K562 (cell line): ENCODE measurements at regions not wholly inside any gene's neighbourhood (a gene's known extent, or its start where the extent isn't known, plus 50 kb on each side); places are given as distances from the start of the nearest gene placed in this dataset.

Experiments
- ATAC-seq: fragments of 200-7000 bp; cut with Tn5 transposase; 3 replicates; pipeline ENCODE4 v1.9.1; 2020; ENCODE audit warnings: moderate library complexity
- BruUV-seq: library from RNA; stranded (reverse); fragments of 400-500 nt; replicated peaks from 2 replicates; lab custom pipeline; 2021; lab: Mats Ljungman, UMichigan
- CTCF ChIA-PET: fragments of 300-600 bp; formaldehyde crosslinking; extraction: SDS; loops from one replicate; lab custom pipeline; 2021; ENCODE audit warnings: low intra/inter-chr PET ratio; lab: Yijun Ruan, JAX
- POLR2A ChIA-PET: fragments of 300-600, 350-650 bp; sonication (Branson Sonifier 250); formaldehyde crosslinking; extraction: SDS; loops from one replicate; lab custom pipeline; 2021; ENCODE audit warnings: antibody characterized with exemption, inconsistent platforms; lab: Yijun Ruan, JAX
- DNase-seq, 4 experiments: peaks; one replicate each; pipeline versions ENCODE4 v3.0.0 to v3.0.0-alpha.2; 2011 to 2018; ENCODE audit warnings: low spot score in 3 of 4, mixed read lengths in 3 of 4; ENCODE audit errors: extremely low read depth in 1 of 4
- FAIRE-seq: peaks from 2 replicates; lab custom pipeline; 2011; peaks lifted over from hg19 to GRCh38; lab: Jason Lieb, UNC
- H2AFZ ChIP-seq: 2 replicates; pipeline ENCODE4 v1.6.0; 2011; ENCODE audit warnings: low read depth, low read length, control low read depth, inconsistent platforms
- H3K27ac ChIP-seq: fragments of 200-600 bp; 3 replicates; pipeline ENCODE4 v1.8.0; 2011; ENCODE audit warnings: low read depth, mild to moderate bottlenecking, control low read depth, inconsistent platforms, low read length, moderate library complexity, mixed read lengths; ENCODE audit errors: extremely low read depth
- H3K27me3 ChIP-seq, 2 experiments: fragments of 300-600 bp in 1 of 2; 2 replicates in 1 of 2; 3 replicates in 1 of 2; pipeline versions ENCODE4 v1.6.0 to v1.8.0; 2011; ENCODE audit warnings: inconsistent platforms in 2 of 2, low read length in 2 of 2, mild to moderate bottlenecking in 1 of 2, mixed read lengths in 1 of 2, moderate library complexity in 1 of 2; ENCODE audit not compliant: control insufficient read depth in 2 of 2, insufficient read depth in 2 of 2
- H3K36me3 ChIP-seq: fragments of 300-600 bp; 3 replicates; pipeline ENCODE4 v1.8.0; 2011; ENCODE audit warnings: mild to moderate bottlenecking, low read length, inconsistent platforms; ENCODE audit not compliant: control insufficient read depth, insufficient read depth
- H3K4me1 ChIP-seq, 2 experiments: fragments of 200-600 bp in 1 of 2; replicated peaks in 1 of 2; 2 replicates in 1 of 2; 3 replicates in 1 of 2; pipeline versions ENCODE4 v1.5.1 to v1.8.0; 2011; ENCODE audit warnings: inconsistent platforms in 2 of 2, low read length in 2 of 2, mild to moderate bottlenecking in 1 of 2, mixed read lengths in 1 of 2, moderate library complexity in 1 of 2; ENCODE audit not compliant: control insufficient read depth in 2 of 2, insufficient read depth in 2 of 2
- H3K4me2 ChIP-seq: 2 replicates; pipeline ENCODE4 v1.6.1; 2011; ENCODE audit warnings: low read length, control low read depth, inconsistent platforms, mixed read lengths; ENCODE audit not compliant: insufficient read depth
- H3K4me3 ChIP-seq: fragments of 200-600 bp; sonication (generic), shearing (Covaris generic); 2 replicates; pipeline ENCODE4 v1.5.1; 2016; ENCODE audit warnings: control low read depth, inconsistent platforms
- H3K79me2 ChIP-seq: fragments of 200-600 bp; 3 replicates; pipeline ENCODE4 v1.8.0; 2011; ENCODE audit warnings: low read length, inconsistent platforms; ENCODE audit not compliant: control insufficient read depth, insufficient read depth
- H3K9ac ChIP-seq, 2 experiments: 2 replicates each; pipeline versions ENCODE4 v1.6.0 to v1.6.1; 2011; ENCODE audit warnings: low read depth in 2 of 2, low read length in 2 of 2, control low read depth in 1 of 2, inconsistent platforms in 1 of 2, mild to moderate bottlenecking in 1 of 2, mixed read lengths in 1 of 2; ENCODE audit not compliant: insufficient read depth in 1 of 2
- H3K9me1 ChIP-seq: one replicate; pipeline ENCODE4 v1.6.0; 2011; ENCODE audit warnings: inconsistent platforms, mild to moderate bottlenecking, low read length, moderate library complexity; ENCODE audit not compliant: control insufficient read depth, insufficient read depth
- H3K9me3 ChIP-seq: replicated peaks from 2 replicates; pipeline ENCODE4 v1.5.1; 2011; ENCODE audit warnings: low read depth, low read length, inconsistent platforms; ENCODE audit not compliant: control insufficient read depth, insufficient read depth
- H4K20me1 ChIP-seq: replicated peaks from 2 replicates; pipeline ENCODE4 v1.6.1; 2011; ENCODE audit warnings: low read length, inconsistent platforms, mixed read lengths; ENCODE audit not compliant: control insufficient read depth, insufficient read depth
- HINFP ChIP-seq: fragments of 450-650 bp; conservative IDR thresholded peaks from 2 replicates; pipeline ENCODE4 v1.6.1; 2016; ENCODE audit warnings: missing genetic modification characterization, low read depth, mild to moderate bottlenecking, control low read depth, missing compliant biosample characterization
- MNT ChIP-seq, 2 experiments: fragments of 450-650 bp; conservative IDR thresholded peaks; 2 replicates each; pipeline ENCODE4 v1.6.1; 2017; ENCODE audit warnings: mild to moderate bottlenecking in 2 of 2, moderate library complexity in 2 of 2
- NFATC3 ChIP-seq: fragments of 450-650 bp; IDR thresholded peaks from 2 replicates; pipeline ENCODE4 v1.6.1; 2017; ENCODE audit warnings: mild to moderate bottlenecking
- ZFP36 ChIP-seq: fragments of 150-350 bp; IDR thresholded peaks from 2 replicates; pipeline ENCODE4 v1.6.1; 2018; ENCODE audit warnings: low read length, low read depth; ENCODE audit not compliant: partially characterized antibody
- ZNF592 ChIP-seq: fragments of 450-650 bp; IDR thresholded peaks from 2 replicates; pipeline ENCODE4 v1.6.1; 2017; ENCODE audit warnings: antibody characterized with exemption, mild to moderate bottlenecking
- WGBS: fragments of 100-300 bp; shearing (Covaris generic); methylation state at CpG from one replicate; pipeline ENCODE4 v1.1.6; 2016; ENCODE audit warnings: low coverage, mixed read lengths; ENCODE audit not compliant: insufficient coverage; ENCODE audit errors: missing lambda C conversion rate; 5-methylcytosine and 5-hydroxymethylcytosine counted together
- in situ Hi-C: fragments of 300-500 bp; cut with MboI; formaldehyde crosslinking; loops from 4 replicates; pipeline ENCODE4 v1.15.0; 2018; ENCODE audit warnings: inconsistent platforms, mixed read lengths
- intact Hi-C: fragments of 100-400 bp; cut with micrococcal nuclease; formaldehyde crosslinking; loops from 2 replicates; pipeline ENCODE4 v1.14.2; 2022
- TF ChIP-seq, protein P1 (sequence below): sonication (generic); formaldehyde crosslinking; IDR thresholded peaks from 2 replicates; pipeline ENCODE4 v1.8.0; 2022; ENCODE audit warnings: mild to moderate bottlenecking, missing genetic modification reagents, borderline replicate concordance

DNA sequence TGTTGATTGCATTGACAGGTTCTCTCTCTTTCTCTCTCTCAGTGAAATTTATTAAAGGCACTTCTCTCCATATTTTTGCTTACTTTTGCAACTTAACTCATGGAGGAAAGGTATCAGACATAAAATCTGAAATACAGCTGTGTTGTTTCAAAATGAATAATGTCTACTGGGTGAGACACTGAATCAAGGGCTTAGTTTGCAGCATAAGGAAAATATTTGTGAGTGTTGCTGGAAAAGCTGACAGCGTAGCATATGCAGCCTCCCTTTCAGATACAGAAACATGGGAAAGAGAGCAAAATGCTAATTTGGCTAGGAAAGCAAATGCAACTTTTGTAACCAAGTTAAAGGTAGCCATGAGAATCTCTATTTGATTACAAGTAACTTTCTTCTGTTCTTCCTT is 81.5 kb upstream of the COL3A1 start (continued):
- TF ChIP-seq, protein P1, sequence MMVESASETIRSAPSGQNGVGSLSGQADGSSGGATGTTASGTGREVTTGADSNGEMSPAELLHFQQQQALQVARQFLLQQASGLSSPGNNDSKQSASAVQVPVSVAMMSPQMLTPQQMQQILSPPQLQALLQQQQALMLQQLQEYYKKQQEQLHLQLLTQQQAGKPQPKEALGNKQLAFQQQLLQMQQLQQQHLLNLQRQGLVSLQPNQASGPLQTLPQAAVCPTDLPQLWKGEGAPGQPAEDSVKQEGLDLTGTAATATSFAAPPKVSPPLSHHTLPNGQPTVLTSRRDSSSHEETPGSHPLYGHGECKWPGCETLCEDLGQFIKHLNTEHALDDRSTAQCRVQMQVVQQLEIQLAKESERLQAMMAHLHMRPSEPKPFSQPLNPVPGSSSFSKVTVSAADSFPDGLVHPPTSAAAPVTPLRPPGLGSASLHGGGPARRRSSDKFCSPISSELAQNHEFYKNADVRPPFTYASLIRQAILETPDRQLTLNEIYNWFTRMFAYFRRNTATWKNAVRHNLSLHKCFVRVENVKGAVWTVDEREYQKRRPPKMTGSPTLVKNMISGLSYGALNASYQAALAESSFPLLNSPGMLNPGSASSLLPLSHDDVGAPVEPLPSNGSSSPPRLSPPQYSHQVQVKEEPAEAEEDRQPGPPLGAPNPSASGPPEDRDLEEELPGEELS (CRISPR knock-in tag) = no peak

GRCh38 chr2:188893972-188894371 is 80.2 kb upstream of the COL3A1 start:
- intact Hi-C loops (no loop called here), in situ Hi-C loops (no loop called here)
- H3K4me1 ChIP-seq = no peaks in the 10 kb centered on the region
- ATAC-seq (no peak), FAIRE-seq (no peak), DNase-seq (no peak)
- no peak overlapping the region for H3K27ac ChIP-seq
- H3K36me3 ChIP-seq = no peaks in the 10 kb centered on the region
- 0% methylated on average over 2 of the region's 2 CpGs for WGBS
- H2AFZ ChIP-seq = no peak overlapping the region
- no peak overlapping the region for H3K9ac ChIP-seq
- no peak overlapping the region for H3K4me2 ChIP-seq
- H3K79me2 ChIP-seq = no peaks in the 10 kb centered on the region
- POLR2A ChIA-PET = no interaction called here
- no peaks in the 10 kb centered on the region for H4K20me1 ChIP-seq
- no peaks in the 10 kb centered on the region for H3K9me3 ChIP-seq
- CTCF ChIA-PET = no interaction called here
- no peaks in the 10 kb centered on the region for H3K27me3 ChIP-seq
- no TSS peak for BruUV-seq
- H3K4me3 ChIP-seq = no peak overlapping the region
- H3K9me1 ChIP-seq = no peaks in the 10 kb centered on the region
- TF ChIP-seq HINFP (tag) (no peak), NFATC3 (no peak), MNT (conservative IDR thresholded peaks at IDR 0.05) (no peak), ZNF592 (no peak), ZFP36 (no peak)
